Ishikawa (cell line): ENCODE measurements at regions not wholly inside any gene's neighbourhood (a gene's known extent, or its start where the extent isn't known, plus 50 kb on each side); places are given as distances from the start of the nearest gene placed in this dataset.

Experiments
- CEBPB ChIP-seq: IDR thresholded peaks from 2 replicates; pipeline ENCODE4 v1.6.1; 2012
- CREB1 ChIP-seq: IDR thresholded peaks from 2 replicates; pipeline ENCODE4 v1.6.1; 2012; ENCODE audit warnings: low read depth
- FOXM1 ChIP-seq: IDR thresholded peaks from 2 replicates; pipeline ENCODE4 v1.6.1; 2012; ENCODE audit warnings: low read depth, borderline replicate concordance
- RAD21 ChIP-seq: IDR thresholded peaks from 2 replicates; pipeline ENCODE4 v1.6.1; 2012; ENCODE audit warnings: low read depth
- REST ChIP-seq: IDR thresholded peaks from 2 replicates; pipeline ENCODE4 v1.6.1; 2012; ENCODE audit warnings: low read depth, mild to moderate bottlenecking
- TAF1 ChIP-seq: IDR thresholded peaks from 2 replicates; pipeline ENCODE4 v1.6.1; 2012; ENCODE audit warnings: low read depth, mild to moderate bottlenecking
- TEAD4 ChIP-seq: IDR thresholded peaks from 2 replicates; pipeline ENCODE4 v1.6.1; 2012
- USF1 ChIP-seq: IDR thresholded peaks from 2 replicates; pipeline ENCODE4 v1.6.1; 2012

- TF ChIP-seq FOXM1 (no peak), RAD21 (no peak), CREB1 (no peak), REST (no peak), USF1 (no peak), CEBPB (no peak), TAF1 (no peak), TEAD4 (no peak)
Measured at GRCh38 chr2:4094743-4095142, 391.4 kb downstream of the DCDC2C start.
